Heart right ventricle (tissue), 16 donors: ENCODE measurements at regions not wholly inside any gene's neighbourhood (a gene's known extent, or its start where the extent isn't known, plus 50 kb on each side); places are given as distances from the start of the nearest gene placed in this dataset.

Source experiments
- ATAC-seq, 8 donors: fragments of 200-7000 bp; cut with Tn5 transposase; one replicate each; pipeline ENCODE4 v1.9.1; 2020; ENCODE audit warnings: mild to moderate bottlenecking in 8 of 8, moderate library complexity in 8 of 8, moderate number of reproducible peaks in 1 of 8
- DNase-seq, 2 donors: peaks; one replicate each; pipeline ENCODE4 v3.0.0-alpha.2; 2020
- H3K27ac ChIP-seq, 10 donors: fragments of 200-600 bp; sonication (generic) in 2 of 10; one replicate each; pipeline versions ENCODE4 v1.5.0 to v1.8.0; 2020 to 2022; ENCODE audit warnings: mild to moderate bottlenecking in 3 of 10
- H3K27me3 ChIP-seq, 7 donors: fragments of 200-600 bp; one replicate each; pipeline ENCODE4 v1.8.0; 2021 to 2022; ENCODE audit warnings: mild to moderate bottlenecking in 2 of 7
- H3K36me3 ChIP-seq, 9 donors: fragments of 200-600 bp; sonication (generic) in 1 of 9; one replicate each; pipeline versions ENCODE4 v1.5.0 to v1.8.0; 2020 to 2022; ENCODE audit warnings: mild to moderate bottlenecking in 2 of 9
- H3K4me1 ChIP-seq, 9 donors: fragments of 200-600 bp; sonication (generic) in 1 of 9; one replicate each; pipeline versions ENCODE4 v1.5.0 to v1.8.0; 2020 to 2022; ENCODE audit warnings: mild to moderate bottlenecking in 4 of 9
- H3K4me3 ChIP-seq, 10 donors: fragments of 200-600 bp; sonication (generic) in 2 of 10; one replicate each; pipeline versions ENCODE4 v1.5.0 to v1.8.0; 2020 to 2022; ENCODE audit warnings: mild to moderate bottlenecking in 7 of 10, moderate library complexity in 2 of 10
- H3K9me3 ChIP-seq, 11 donors: fragments of 200-600 bp in 10 of 11; sonication (generic) in 2 of 11; one replicate each; pipeline versions ENCODE4 v1.5.0 to v1.8.0; 2013 to 2022; ENCODE audit warnings: mild to moderate bottlenecking in 2 of 11, control low read depth in 1 of 11, moderate library complexity in 1 of 11
- WGBS, 2 donors: extraction: QIAGEN DNeasy Blood & Tissue Kit; methylation state at CpG; one replicate each; pipeline ENCODE4 v1.1.7; 2013; ENCODE audit warnings: inconsistent platforms in 1 of 2; 5-methylcytosine and 5-hydroxymethylcytosine counted together
- intact Hi-C, 10 donors: fragments of 100-400 bp; cut with DNase I; formaldehyde crosslinking; loops; one replicate each; pipeline versions ENCODE4 v1.11.1 to v1.14.2; 2022
- TF ChIP-seq, protein P1 (sequence below), 9 donors: fragments of 200-600 bp; sonication (generic) in 2 of 9; IDR thresholded peaks; one replicate each; pipeline versions ENCODE4 v1.5.0 to v1.8.0; 2021 to 2022; ENCODE audit warnings: antibody characterized with exemption in 9 of 9, mild to moderate bottlenecking in 5 of 9, moderate library complexity in 1 of 9
- donor health status: Arrhythmogenic right ventricular cardiomyopathy.
- donor health status: ischemic (EF 13 %, LVEDD 7.1; RV severe dilation, severe dysfunction).
- donor health status: healthy with polysubstance abuse.
- donor health status: DM: no; HTN: yes; CAD: no.
- donor health status: DM: no; HTN: no; CAD: no.
- donor health status: ischemic (EF 25% LVEDD 6.9; RV normal size, moderate dysfunction).
- donor health status: ischemic (EF 25% LVEDD 5.7; RV mildly dilated, moderate dysfunction).
- donor health status: healthy.
- donor health status: DM: yes; HTN: yes; CAD: no.
- donor health status: Ischemic cardiomyopathy.
- donor health status: ischemic (EF 35%, LVEDD 5.7; RV mildly dilated, moderate dysfunction).
- donor health status: nonischemic (EF 11% LVEDD 7.7; RV severe dilation, severe dysfunction).
- donor health status: DM: yes; HTN: yes; CAD: no.
- donor health status: PGD.
- donor health status: ischemic (EF 29% LVEDD 5.4; RV normal size, mild dysfunction).
- donor health status: nonischemic (EF 23%, LVEDD 6.1; RV moderate dilation, normal function).

GRCh38 chr18:38886861-38887670 is 1321.5 kb upstream of the CELF4 start:
- Histone ChIP-seq H3K4me3 (no peak overlapping the region), H3K9me3 (peaks cover 0 to 2% (median 0%) of the 10 kb centered on the region in 11 donors), H3K4me1 (no peaks in the 10 kb centered on the region), H3K27ac (no peak overlapping the region), H3K36me3 (no peaks in the 10 kb centered on the region), H3K27me3 (no peaks in the 10 kb centered on the region)
- TF ChIP-seq, protein P1, sequence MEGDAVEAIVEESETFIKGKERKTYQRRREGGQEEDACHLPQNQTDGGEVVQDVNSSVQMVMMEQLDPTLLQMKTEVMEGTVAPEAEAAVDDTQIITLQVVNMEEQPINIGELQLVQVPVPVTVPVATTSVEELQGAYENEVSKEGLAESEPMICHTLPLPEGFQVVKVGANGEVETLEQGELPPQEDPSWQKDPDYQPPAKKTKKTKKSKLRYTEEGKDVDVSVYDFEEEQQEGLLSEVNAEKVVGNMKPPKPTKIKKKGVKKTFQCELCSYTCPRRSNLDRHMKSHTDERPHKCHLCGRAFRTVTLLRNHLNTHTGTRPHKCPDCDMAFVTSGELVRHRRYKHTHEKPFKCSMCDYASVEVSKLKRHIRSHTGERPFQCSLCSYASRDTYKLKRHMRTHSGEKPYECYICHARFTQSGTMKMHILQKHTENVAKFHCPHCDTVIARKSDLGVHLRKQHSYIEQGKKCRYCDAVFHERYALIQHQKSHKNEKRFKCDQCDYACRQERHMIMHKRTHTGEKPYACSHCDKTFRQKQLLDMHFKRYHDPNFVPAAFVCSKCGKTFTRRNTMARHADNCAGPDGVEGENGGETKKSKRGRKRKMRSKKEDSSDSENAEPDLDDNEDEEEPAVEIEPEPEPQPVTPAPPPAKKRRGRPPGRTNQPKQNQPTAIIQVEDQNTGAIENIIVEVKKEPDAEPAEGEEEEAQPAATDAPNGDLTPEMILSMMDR (IDR thresholded peaks at IDR 0.05) = no peak
- ATAC-seq = no peak
- DNase-seq = no peak
- intact Hi-C loops = no loop called here
- whole genome bisulfite sequencing, 2 donors = 67 to 90% methylated on average over 4 of the region's 4 CpGs

DNA sequence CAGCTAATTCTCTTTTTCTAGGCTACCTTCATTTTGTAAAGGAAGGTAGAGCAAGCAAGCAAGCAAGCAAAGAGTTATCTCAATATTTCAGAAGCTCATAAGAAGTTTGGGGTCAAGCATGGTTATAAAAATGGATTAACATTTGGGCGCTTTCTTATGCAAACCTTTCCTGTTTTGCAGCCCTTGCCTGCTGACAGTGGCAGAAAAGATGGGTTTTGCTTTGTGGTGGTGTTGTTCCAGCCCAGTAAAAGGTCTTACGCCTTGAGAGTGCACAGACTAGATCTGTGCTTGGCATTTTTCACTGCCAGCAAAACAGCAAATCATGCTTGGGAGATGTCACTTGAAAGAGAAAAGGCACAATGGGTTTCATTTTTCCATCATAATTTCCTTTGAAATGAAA is 1320.6 kb upstream of the CELF4 start:
- no peak for DNase-seq

DNA sequence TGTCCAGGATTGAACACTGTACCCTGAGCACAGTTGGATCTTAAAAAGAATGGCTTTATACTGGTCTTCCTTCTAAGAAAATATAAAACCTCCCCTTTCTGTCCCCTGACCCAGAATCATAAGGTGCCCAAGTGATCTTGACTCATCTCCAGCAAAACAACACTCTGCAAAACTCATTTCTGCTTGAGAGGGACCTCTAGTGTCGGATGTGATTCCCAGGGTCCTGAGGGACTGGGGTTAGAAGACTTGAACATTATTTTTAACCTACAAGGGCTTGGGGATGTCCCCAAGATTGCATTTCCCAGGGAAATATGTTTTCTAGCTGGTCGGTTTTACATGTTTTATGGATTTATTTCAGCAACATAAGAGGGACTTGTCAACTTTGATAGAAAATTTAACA is 1318.5 kb upstream of the CELF4 start:
- DNase-seq (peak in 1 of 2 donors; percentile 4), ATAC-seq (peak in 3 of 8 donors; percentile 19 to 57 (median 49))

More for the DNA sequence above, 1320.6 kb upstream of the CELF4 start:
- TF ChIP-seq, protein P1 (IDR thresholded peaks at IDR 0.05) = no peak
- no peaks in the 10 kb centered on the region for H3K4me1 ChIP-seq
- WGBS, 2 donors = 94 to 99% methylated on average over 2 of the region's 2 CpGs
- no peaks in the 10 kb centered on the region for H3K36me3 ChIP-seq
- H3K27me3 ChIP-seq = no peaks in the 10 kb centered on the region
- peaks cover 0 to 2% (median 0%) of the 10 kb centered on the region in 11 donors for H3K9me3 ChIP-seq
- no peak overlapping the region for H3K27ac ChIP-seq
- no peak for ATAC-seq
- intact Hi-C loops = no loop called here
- H3K4me3 ChIP-seq = no peak overlapping the region

DNA sequence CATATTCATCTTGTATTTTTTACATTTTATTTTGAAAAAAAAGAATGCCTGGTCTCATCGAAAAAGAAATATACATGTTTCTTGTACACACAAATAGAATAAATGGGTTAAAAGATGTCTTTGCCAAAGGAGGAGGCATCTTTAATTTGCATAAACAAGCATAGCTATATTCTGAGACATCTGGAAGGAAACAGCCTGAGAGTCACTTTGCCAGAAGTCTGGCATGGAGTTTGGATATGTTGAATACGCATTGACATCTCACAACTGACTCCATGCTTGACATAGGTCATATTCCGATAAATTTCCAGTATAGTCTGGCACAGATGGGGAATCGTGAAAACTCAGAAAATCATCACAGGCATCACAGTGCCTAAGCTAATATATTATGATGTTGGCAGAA is 1317.5 kb upstream of the CELF4 start:
- TF ChIP-seq, protein P1 (IDR thresholded peaks at IDR 0.05) = no peak
- no peaks in the 10 kb centered on the region for H3K27me3 ChIP-seq
- no peaks in the 10 kb centered on the region for H3K36me3 ChIP-seq
- no peak for ATAC-seq
- whole genome bisulfite sequencing, 2 donors = 70 to 83% methylated on average over 4 of the region's 4 CpGs
- no peak overlapping the region for H3K27ac ChIP-seq
- no peaks in the 10 kb centered on the region for H3K4me1 ChIP-seq
- H3K9me3 ChIP-seq = peaks cover 0 to 2% (median 0%) of the 10 kb centered on the region in 11 donors
- DNase-seq = no peak
- intact Hi-C loops = no loop called here
- H3K4me3 ChIP-seq = no peak overlapping the region

More for the DNA sequence above, 1318.5 kb upstream of the CELF4 start:
- no peaks in the 10 kb centered on the region for H3K36me3 ChIP-seq
- H3K4me1 ChIP-seq = no peaks in the 10 kb centered on the region
- H3K27ac ChIP-seq = no peak overlapping the region
- TF ChIP-seq, protein P1 (IDR thresholded peaks at IDR 0.05) = no peak
- H3K9me3 ChIP-seq = peaks cover 0 to 2% (median 0%) of the 10 kb centered on the region in 11 donors
- H3K27me3 ChIP-seq = no peaks in the 10 kb centered on the region
- 47 to 64% methylated on average over 2 of the region's 2 CpGs for WGBS, 2 donors
- H3K4me3 ChIP-seq = no peak overlapping the region
- intact Hi-C loops = no loop called here
